Activated B cell treated with CpG ODN at 0.5 μM for 24 hours (primary cell): ENCODE measurements at regions not wholly inside any gene's neighbourhood (a gene's known extent, or its start where the extent isn't known, plus 50 kb on each side); places are given as distances from the start of the nearest gene placed in this dataset.

Experiments
- ATAC-seq: fragments of 200-7000 bp; cut with Tn5 transposase; one replicate; pipeline ENCODE4 v1.10.0; 2021; ENCODE audit warnings: low read depth, mild to moderate bottlenecking, moderate library complexity
- CTCF ChIA-PET: fragments of 350-600 bp; sonication (Branson Sonifier 250); formaldehyde crosslinking; loops from one replicate; lab custom pipeline; 2021; ENCODE audit warnings: antibody characterized with exemption; lab: Charles Lee
- POLR2A ChIA-PET: fragments of 350-600 bp; sonication (Branson Sonifier 250); formaldehyde crosslinking; loops from one replicate; lab custom pipeline; 2021; ENCODE audit warnings: antibody characterized with exemption; lab: Charles Lee
- DNase-seq: peaks from one replicate; pipeline ENCODE4 v3.0.0; 2022
- H3K27ac Mint-ChIP-seq: one replicate; pipeline ENCODE4 v1.8.0; 2020; ENCODE audit warnings: mixed read lengths
- H3K27me3 Mint-ChIP-seq: one replicate; pipeline ENCODE4 v1.8.0; 2021; ENCODE audit warnings: mixed read lengths
- H3K36me3 Mint-ChIP-seq: one replicate; pipeline ENCODE4 v1.8.0; 2021; ENCODE audit warnings: low read depth, mixed read lengths
- H3K4me1 Mint-ChIP-seq: one replicate; pipeline ENCODE4 v1.8.0; 2021; ENCODE audit warnings: mixed read lengths
- H3K4me3 Mint-ChIP-seq: one replicate; pipeline ENCODE4 v1.8.0; 2020; ENCODE audit warnings: mild to moderate bottlenecking, mixed read lengths
- H3K9me3 Mint-ChIP-seq: one replicate; pipeline ENCODE4 v1.8.0; 2020; ENCODE audit warnings: mixed read lengths
- CTCF ChIP-seq: fragments of 200-600 bp; IDR thresholded peaks from one replicate; pipeline ENCODE4 v1.8.0; 2022; ENCODE audit warnings: antibody characterized with exemption, mild to moderate bottlenecking
- intact Hi-C: fragments of 100-400 bp; cut with micrococcal nuclease; formaldehyde crosslinking; loops from one replicate; pipeline ENCODE4 v1.15.1; 2024

GRCh38 chr11:44464741-44465140 lies 100.7 kb upstream of the CD82 start:
- Mint-ChIP-seq H3K27me3 (peaks cover 5% of the 10 kb centered on the region), H3K36me3 (no peaks in the 10 kb centered on the region), H3K9me3 (peaks cover 5% of the 10 kb centered on the region), H3K4me1 (no peaks in the 10 kb centered on the region), H3K27ac (no peak overlapping the region), H3K4me3 (no peak overlapping the region)
- ChIA-PET POLR2A (no interaction called here), CTCF (no interaction called here)
- TF ChIP-seq CTCF = no peak
- DNase-seq (no peak), ATAC-seq (no peak)
- intact Hi-C loops = loop anchor here (1.0 kb wide), 1 partner anchor 178 kb away; no protein-coding TSS in a partner anchor

- ChIA-PET POLR2A (no interaction called here), CTCF (no interaction called here)
- DNase-seq = no peak
- Mint-ChIP-seq H3K4me1 (no peaks in the 10 kb centered on the region), H3K4me3 (no peak overlapping the region), H3K36me3 (no peaks in the 10 kb centered on the region), H3K27me3 (peaks cover 8% of the 10 kb centered on the region), H3K9me3 (peaks cover 5% of the 10 kb centered on the region), H3K27ac (no peak overlapping the region)
- intact Hi-C loops = no loop called here
- no peak for TF ChIP-seq CTCF
- no peak for ATAC-seq
These were observed 98.8 kb upstream of the CD82 start for GRCh38 chr11:44466531-44467205.

GRCh38 chr11:44467413-44467812 lies 98.0 kb upstream of the CD82 start:
- Mint-ChIP-seq H3K4me3 (no peak overlapping the region), H3K9me3 (peaks cover 5% of the 10 kb centered on the region), H3K36me3 (no peaks in the 10 kb centered on the region), H3K4me1 (no peaks in the 10 kb centered on the region), H3K27me3 (peaks cover 8% of the 10 kb centered on the region), H3K27ac (no peak overlapping the region)
- intact Hi-C loops = no loop called here
- POLR2A ChIA-PET = no interaction called here
- TF ChIP-seq CTCF = no peak
- DNase-seq = no peak
- ATAC-seq = no peak
- CTCF ChIA-PET = no interaction called here

- no peaks in the 10 kb centered on the region for H3K4me1 Mint-ChIP-seq
These were observed 97.5 kb upstream of the CD82 start for GRCh38 chr11:44467931-44468330.

More at GRCh38 chr11:44467931-44468330, 97.5 kb upstream of the CD82 start:
- ChIA-PET POLR2A (no interaction called here), CTCF (no interaction called here)
- TF ChIP-seq CTCF = no peak
- no peak overlapping the region for H3K4me3 Mint-ChIP-seq
- DNase-seq = no peak
- no peak overlapping the region for H3K27ac Mint-ChIP-seq
- intact Hi-C loops = no loop called here
- H3K36me3 Mint-ChIP-seq = no peaks in the 10 kb centered on the region
- peaks cover 8% of the 10 kb centered on the region for H3K27me3 Mint-ChIP-seq
- H3K9me3 Mint-ChIP-seq = peaks cover 5% of the 10 kb centered on the region
- ATAC-seq = no peak
